Esophagus mucosa (tissue), 1 donor: ENCODE measurements at regions not wholly inside any gene's neighbourhood (a gene's known extent, or its start where the extent isn't known, plus 50 kb on each side); places are given as distances from the start of the nearest gene placed in this dataset.

Experiments
- ATAC-seq: fragments of 200-7000 bp; cut with Tn5 transposase; one replicate; pipeline ENCODE4 v1.9.1; 2020
- donor health status: DM: yes; HTN: yes; CAD: no.

- ATAC-seq, result no peak
Observed at GRCh38 chr3:74506246-74506645, 108.2 kb downstream of the CNTN3 start.

- ATAC-seq, result no peak
Observed at GRCh38 chr3:74501007-74501406, 113.5 kb downstream of the CNTN3 start.

GRCh38 chr3:74500257-74500656 is 114.2 kb downstream of the CNTN3 start:
- no peak for ATAC-seq

- no peak for ATAC-seq
Observed at GRCh38 chr3:74491874-74492273, 122.6 kb downstream of the CNTN3 start.

- ATAC-seq, result no peak
Observed at GRCh38 chr3:74489050-74489792, 125.2 kb downstream of the CNTN3 start.

- ATAC-seq, result no peak
Observed at GRCh38 chr3:74479915-74480314, 134.5 kb downstream of the CNTN3 start.

GRCh38 chr3:74470313-74470712 is 144.1 kb downstream of the CNTN3 start:
- ATAC-seq, result no peak

- ATAC-seq, result no peak
Observed at GRCh38 chr3:74469713-74470112, 144.7 kb downstream of the CNTN3 start.

GRCh38 chr3:74469151-74469550 is 145.3 kb downstream of the CNTN3 start:
- no peak for ATAC-seq

- no peak for ATAC-seq
Observed at GRCh38 chr3:74465715-74466410, 148.6 kb downstream of the CNTN3 start.

- no peak for ATAC-seq
Observed at GRCh38 chr3:74463515-74463914, 150.9 kb downstream of the CNTN3 start.

GRCh38 chr3:74456166-74456565 is 158.3 kb downstream of the CNTN3 start:
- no peak for ATAC-seq

GRCh38 chr3:74447221-74447620 is 167.2 kb downstream of the CNTN3 start:
- no peak for ATAC-seq

GRCh38 chr3:74445541-74445940 is 168.9 kb downstream of the CNTN3 start:
- ATAC-seq, result no peak

- peak; percentile 52 for ATAC-seq
Observed at GRCh38 chr3:74443102-74443501, 171.4 kb downstream of the CNTN3 start.

- no peak for ATAC-seq
Observed at GRCh38 chr3:74442683-74443082, 171.8 kb downstream of the CNTN3 start.

GRCh38 chr3:74442068-74442467 is 172.4 kb downstream of the CNTN3 start:
- no peak for ATAC-seq

- no peak for ATAC-seq
Observed at GRCh38 chr3:74436184-74436583, 178.3 kb downstream of the CNTN3 start.

- ATAC-seq, result no peak
Observed at GRCh38 chr3:74435631-74436030, 178.8 kb downstream of the CNTN3 start.

- no peak for ATAC-seq
Observed at GRCh38 chr3:74434406-74434805, 180.1 kb downstream of the CNTN3 start.

- ATAC-seq, result no peak
Observed at GRCh38 chr3:74426571-74426970, 187.9 kb downstream of the CNTN3 start.

GRCh38 chr3:74423867-74424266 is 190.6 kb downstream of the CNTN3 start:
- no peak for ATAC-seq

- no peak for ATAC-seq
Observed at GRCh38 chr3:74420538-74421124, 193.8 kb downstream of the CNTN3 start.

GRCh38 chr3:74415731-74416130 is 198.7 kb downstream of the CNTN3 start:
- no peak for ATAC-seq
